ENCODE measurements at regions not wholly inside any gene's neighbourhood (a gene's known extent, or its start where the extent isn't known, plus 50 kb on each side); places are given as distances from the start of the nearest gene placed in this dataset.

DNA sequence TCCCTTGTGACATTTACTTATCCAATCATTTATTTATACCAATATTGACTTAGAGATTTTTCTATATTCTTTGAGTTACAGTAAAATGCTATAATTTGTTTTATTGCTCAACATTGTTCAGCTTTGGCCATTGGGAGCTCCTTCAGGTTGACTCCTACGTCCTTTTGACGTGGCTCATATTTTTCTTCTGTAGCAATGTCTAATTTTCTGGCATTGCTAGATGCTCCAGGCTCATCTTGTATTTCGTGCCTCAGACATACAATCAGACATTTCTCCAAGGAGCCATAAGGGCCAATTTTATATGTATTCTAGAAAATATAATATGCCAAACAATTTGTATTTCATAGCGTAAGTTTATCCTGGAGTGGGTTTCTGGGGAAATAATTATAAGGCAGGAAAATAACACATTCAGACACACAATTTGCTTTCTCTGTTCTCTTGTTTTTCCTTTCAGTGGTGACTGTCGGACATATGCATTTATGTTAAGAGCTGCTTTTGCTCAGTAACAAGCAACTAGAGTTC is 355.1 kb upstream of the MON1B start:
- TF ChIP-seq CTCF (conservative IDR thresholded peaks at IDR 0.05) (no peak), ZFX (IDR thresholded peaks at IDR 0.05) (no peak)
- H3K27ac ChIP-seq, result no peak overlapping the region

GRCh38 chr16:76837872-76838271 is 353.1 kb upstream of the MON1B start:
- no peak overlapping the region for H3K27ac ChIP-seq
- TF ChIP-seq ZFX (IDR thresholded peaks at IDR 0.05) (no peak), CTCF (conservative IDR thresholded peaks at IDR 0.05) (no peak)

GRCh38 chr16:76854234-76854633 is 336.8 kb upstream of the MON1B start:
- TF ChIP-seq ZFX (IDR thresholded peaks at IDR 0.05), result no peak
- peak; percentile 20 for TF ChIP-seq CTCF (conservative IDR thresholded peaks at IDR 0.05)
- H3K27ac ChIP-seq, result no peak overlapping the region

DNA sequence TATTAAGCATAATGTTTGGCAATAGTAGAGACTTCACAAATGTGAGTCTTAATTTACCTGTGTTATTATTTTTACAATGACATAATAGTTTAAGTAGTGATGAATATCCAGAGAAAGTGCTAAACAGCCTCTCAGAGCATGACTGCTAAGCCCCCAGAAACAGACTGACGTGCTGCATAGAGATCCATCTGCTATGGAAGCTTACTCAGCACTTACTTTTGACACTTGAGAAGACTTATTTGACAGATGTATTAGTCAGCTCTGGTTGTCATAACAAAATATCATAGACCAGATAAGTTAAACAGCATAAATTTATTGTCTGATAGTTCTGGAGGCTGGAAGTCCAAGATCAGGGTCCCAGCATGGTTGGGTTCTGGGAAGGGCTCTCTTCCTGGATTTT is 334.9 kb upstream of the MON1B start:
- TF ChIP-seq CTCF (conservative IDR thresholded peaks at IDR 0.05), result no peak
- no peak overlapping the region for H3K27ac ChIP-seq

DNA sequence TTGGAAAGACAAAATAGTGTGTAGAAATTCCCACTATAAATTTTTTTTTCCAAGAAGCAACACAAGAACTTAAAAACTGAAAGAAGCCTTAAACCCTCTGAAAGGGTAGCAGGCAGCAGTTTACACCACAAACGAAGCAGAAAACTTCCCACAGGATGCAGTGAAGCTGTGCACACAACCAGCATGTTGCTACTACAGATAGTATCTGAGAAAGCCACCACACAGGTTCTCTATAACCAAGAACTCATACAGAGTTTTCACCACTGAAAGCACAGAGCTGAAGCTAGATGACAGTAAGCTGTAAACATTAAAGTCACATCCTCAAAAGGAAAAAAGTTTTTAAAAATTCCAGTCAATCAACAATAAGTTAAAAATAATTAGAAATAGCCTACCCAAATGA is 333.6 kb upstream of the MON1B start:
- TF ChIP-seq CTCF (conservative IDR thresholded peaks at IDR 0.05), result no peak
- no peak for TF ChIP-seq ZFX (IDR thresholded peaks at IDR 0.05)

DNA sequence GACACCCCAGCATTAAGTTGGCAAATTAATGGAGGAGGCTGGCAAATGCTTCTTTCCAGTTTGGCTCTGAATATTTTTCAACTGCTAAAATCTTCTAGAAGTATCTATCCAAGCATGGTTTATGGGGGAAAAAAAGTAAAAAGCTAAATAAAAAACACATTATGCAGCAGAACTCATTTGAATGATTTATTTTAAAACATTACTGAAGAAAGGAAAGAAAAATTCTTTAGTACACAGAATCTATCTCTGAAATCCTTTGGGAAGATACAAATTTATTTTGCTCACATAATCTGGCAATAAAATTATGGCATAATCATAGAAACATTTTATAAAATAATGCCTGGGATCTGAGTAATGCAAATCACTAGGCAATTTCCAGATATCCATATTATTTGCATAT is 328.1 kb upstream of the MON1B start:
- H3K27ac ChIP-seq, result no peak overlapping the region
- TF ChIP-seq CTCF (conservative IDR thresholded peaks at IDR 0.05) (no peak), ZFX (IDR thresholded peaks at IDR 0.05) (no peak)

More for the DNA sequence above, 333.6 kb upstream of the MON1B start:
- no peak overlapping the region for H3K27ac ChIP-seq

DNA sequence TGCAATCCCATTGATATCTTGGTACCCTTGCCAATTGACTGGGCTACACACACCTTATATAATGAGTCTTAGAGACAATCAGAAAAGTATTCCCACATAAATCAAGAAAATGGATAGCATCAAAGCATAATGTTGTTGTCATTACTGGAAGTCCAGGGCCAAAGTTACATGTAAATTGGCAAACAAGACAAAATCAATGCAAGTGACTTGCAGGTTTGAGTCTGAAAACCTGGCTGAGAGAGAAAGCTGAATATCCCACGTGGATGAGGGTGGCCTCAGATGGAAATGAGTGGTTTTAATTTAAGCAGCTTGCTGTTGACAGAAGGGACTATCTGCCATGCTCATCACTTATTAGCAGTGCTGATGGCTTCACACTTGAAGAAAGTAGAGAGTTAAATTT is 324.0 kb upstream of the MON1B start:
- TF ChIP-seq ZFX (IDR thresholded peaks at IDR 0.05) (no peak), CTCF (conservative IDR thresholded peaks at IDR 0.05) (no peak)

More for the DNA sequence above, 324.0 kb upstream of the MON1B start:
- no peak overlapping the region for H3K27ac ChIP-seq
